ENCODE measurements at regions not wholly inside any gene's neighbourhood (a gene's known extent, or its start where the extent isn't known, plus 50 kb on each side); places are given as distances from the start of the nearest gene placed in this dataset.

DNA sequence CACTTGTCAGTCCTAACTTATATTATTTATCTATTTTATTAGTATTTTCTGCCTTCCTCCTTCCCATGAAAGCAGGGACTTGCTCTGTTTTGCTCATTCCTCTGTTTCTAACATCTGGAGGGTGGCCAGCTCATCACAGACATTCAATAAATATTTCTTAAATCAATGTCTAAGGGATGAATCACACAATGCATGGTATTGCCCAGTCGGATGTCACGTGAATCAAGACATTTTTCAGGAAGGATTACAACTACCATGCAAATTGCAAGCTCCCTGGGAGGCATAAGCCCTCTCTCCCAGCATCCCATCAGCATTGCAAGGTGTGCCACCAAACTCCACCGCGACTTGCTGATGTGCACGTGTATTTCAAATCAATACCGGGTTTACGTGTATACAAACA lies 146.6 kb upstream of the RNF32 start:
- Histone ChIP-seq H3K9me3 (ENCODE audit: control insufficient read depth, low read length) (no peaks in the 10 kb centered on the region), H3K4me3 (ENCODE audit: low read length) (no peak overlapping the region), H3K27me3 (replicated peaks; ENCODE audit: control insufficient read depth, insufficient read depth, low read length) (no peaks in the 10 kb centered on the region), H3K4me1 (ENCODE audit: control insufficient read depth, insufficient read depth, low read length) (no peaks in the 10 kb centered on the region), H3K9ac (ENCODE audit: low read length) (no peak overlapping the region), H3K36me3 (ENCODE audit: control insufficient read depth, insufficient read depth, low read length, severe bottlenecking) (no peaks in the 10 kb centered on the region)
- DNase-seq (ENCODE audit: low read depth), result peak; percentile 1

DNA sequence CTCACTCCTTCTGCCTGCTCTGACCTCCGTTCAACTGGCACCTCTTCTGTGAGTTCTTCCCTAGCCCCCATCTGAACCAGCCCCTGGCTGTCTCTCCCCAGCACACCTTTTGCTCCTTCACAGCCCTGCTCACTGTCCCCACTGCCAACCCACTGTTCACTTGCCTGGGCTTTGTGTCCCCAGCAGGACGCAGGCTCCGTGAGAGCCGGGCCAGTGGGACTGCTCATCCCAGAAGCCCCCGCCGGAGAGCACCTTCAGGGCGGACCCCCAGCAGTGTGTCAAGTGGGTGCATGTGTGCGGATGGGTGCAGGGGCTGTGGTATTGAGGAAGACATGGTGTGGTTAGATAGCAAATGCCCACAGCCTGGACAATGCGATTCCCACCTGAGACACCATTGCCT lies 148.4 kb upstream of the RNF32 start:
- Histone ChIP-seq H3K9ac (ENCODE audit: low read length) (no peak overlapping the region), H3K4me1 (ENCODE audit: control insufficient read depth, insufficient read depth, low read length) (no peaks in the 10 kb centered on the region), H3K9me3 (ENCODE audit: control insufficient read depth, low read length) (no peaks in the 10 kb centered on the region), H3K27me3 (replicated peaks; ENCODE audit: control insufficient read depth, insufficient read depth, low read length) (no peaks in the 10 kb centered on the region), H3K36me3 (ENCODE audit: control insufficient read depth, insufficient read depth, low read length, severe bottlenecking) (no peaks in the 10 kb centered on the region), H3K4me3 (ENCODE audit: low read length) (no peak overlapping the region)
- DNase-seq (ENCODE audit: low read depth), result no peak

DNA sequence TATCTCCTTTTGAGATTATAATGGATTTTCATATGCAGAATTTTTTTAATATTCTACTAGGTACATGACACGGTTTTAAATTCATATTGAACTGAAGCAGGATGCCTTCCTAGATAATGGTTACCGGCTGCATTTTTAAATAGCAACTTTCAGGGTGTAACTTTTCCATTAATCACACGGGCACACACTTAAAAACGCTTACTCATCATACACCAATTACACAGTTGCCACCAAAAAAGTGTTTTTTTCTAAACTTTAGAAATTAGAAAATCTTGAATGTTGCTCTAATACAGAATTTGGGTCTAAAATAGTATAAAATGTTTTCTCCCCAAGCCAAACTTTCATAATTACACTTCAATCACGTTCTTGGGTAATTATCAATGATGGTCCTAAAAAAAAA lies 149.1 kb upstream of the RNF32 start:
- no peak for DNase-seq (ENCODE audit: low read depth)
- H3K36me3 ChIP-seq (ENCODE audit: control insufficient read depth, insufficient read depth, low read length, severe bottlenecking), result no peaks in the 10 kb centered on the region

DNA sequence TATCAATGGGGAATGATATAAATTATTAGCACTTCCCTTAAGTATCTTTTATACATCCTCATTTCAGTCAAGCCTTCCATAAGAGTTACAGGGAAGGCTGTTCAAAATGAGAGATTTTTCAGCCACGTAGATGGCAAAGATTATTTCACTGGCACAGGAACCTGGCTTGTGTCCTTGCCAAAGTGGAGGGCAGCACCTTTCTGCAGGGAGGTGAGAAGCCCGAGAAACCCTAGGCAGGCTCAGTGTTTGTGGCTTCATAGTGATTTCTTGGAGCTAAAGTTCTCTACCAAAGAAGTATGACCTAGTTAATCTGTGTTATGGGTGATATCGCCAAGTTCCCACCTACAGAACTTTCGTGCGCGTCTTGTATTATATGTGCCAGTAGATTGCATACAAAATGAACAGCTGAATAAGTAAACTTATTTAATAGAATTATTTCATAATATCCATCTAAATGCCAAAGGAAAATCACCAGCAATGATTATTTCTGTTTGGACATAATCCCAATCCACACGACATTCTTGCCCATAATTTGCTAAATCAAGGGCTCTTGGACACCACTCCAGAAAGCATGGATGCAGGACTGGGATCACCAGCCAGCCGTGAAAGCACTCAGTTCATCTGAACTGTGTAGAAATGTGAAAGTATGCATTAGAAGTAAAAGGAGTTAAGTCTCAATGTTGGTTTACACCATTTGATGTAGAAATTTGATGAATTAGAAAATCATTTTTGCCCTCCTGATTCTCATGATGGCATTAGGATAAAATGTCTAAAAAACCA lies 150.4 kb upstream of the RNF32 start:
- Histone ChIP-seq H3K4me1 (ENCODE audit: control insufficient read depth, insufficient read depth, low read length) (no peaks in the 10 kb centered on the region), H3K9me3 (ENCODE audit: control insufficient read depth, low read length) (no peaks in the 10 kb centered on the region), H3K4me3 (ENCODE audit: low read length) (no peak overlapping the region), H3K9ac (ENCODE audit: low read length) (no peak overlapping the region), H3K27me3 (replicated peaks; ENCODE audit: control insufficient read depth, insufficient read depth, low read length) (no peaks in the 10 kb centered on the region), H3K36me3 (ENCODE audit: control insufficient read depth, insufficient read depth, low read length, severe bottlenecking) (no peaks in the 10 kb centered on the region)
- no peak for DNase-seq (ENCODE audit: low read depth)

More for the DNA sequence above, 149.1 kb upstream of the RNF32 start:
- Histone ChIP-seq H3K4me3 (ENCODE audit: low read length) (no peak overlapping the region), H3K4me1 (ENCODE audit: control insufficient read depth, insufficient read depth, low read length) (no peaks in the 10 kb centered on the region), H3K9me3 (ENCODE audit: control insufficient read depth, low read length) (no peaks in the 10 kb centered on the region), H3K27me3 (replicated peaks; ENCODE audit: control insufficient read depth, insufficient read depth, low read length) (no peaks in the 10 kb centered on the region), H3K9ac (ENCODE audit: low read length) (no peak overlapping the region)

DNA sequence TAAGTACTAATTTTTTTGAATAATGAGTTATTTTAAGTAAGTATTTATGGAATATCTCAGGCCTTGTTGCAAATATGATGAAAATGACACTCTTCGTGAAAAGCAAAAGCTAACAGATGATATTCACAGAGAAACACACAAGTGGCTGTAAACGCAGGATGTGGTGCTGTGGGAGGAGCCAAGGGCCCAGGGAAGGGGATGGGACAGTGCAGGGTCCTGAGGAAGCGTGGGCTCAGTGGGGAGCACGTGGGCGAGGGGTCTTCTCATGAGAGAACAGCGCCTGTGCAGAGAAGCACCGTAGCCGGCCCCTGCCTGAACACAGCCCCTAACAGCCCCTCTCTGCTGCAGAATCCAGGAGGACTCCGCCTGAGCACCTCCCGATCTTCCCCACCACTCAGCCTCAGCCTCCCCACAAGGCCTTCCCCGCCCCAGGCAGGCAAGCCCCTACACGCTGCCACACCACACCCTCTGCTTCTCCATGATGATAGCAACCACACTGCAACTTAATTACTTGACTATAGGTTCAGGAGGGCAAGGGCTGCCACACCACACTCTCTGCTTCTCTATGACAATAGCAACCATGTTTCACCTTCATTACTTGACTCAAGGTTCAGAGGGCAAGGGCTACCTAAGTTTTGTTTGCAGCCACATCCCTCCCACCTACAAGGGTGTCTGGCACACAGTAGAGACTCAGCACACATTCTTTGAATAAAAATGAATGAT lies 152.6 kb upstream of the RNF32 start:
- Histone ChIP-seq H3K36me3 (ENCODE audit: control insufficient read depth, insufficient read depth, low read length, severe bottlenecking) (no peaks in the 10 kb centered on the region), H3K27me3 (replicated peaks; ENCODE audit: control insufficient read depth, insufficient read depth, low read length) (no peaks in the 10 kb centered on the region), H3K4me1 (ENCODE audit: control insufficient read depth, insufficient read depth, low read length) (no peaks in the 10 kb centered on the region), H3K9me3 (ENCODE audit: control insufficient read depth, low read length) (peaks cover 2% of the 10 kb centered on the region), H3K4me3 (ENCODE audit: low read length) (no peak overlapping the region), H3K9ac (ENCODE audit: low read length) (no peak overlapping the region)
- DNase-seq (ENCODE audit: low read depth), result no peak

DNA sequence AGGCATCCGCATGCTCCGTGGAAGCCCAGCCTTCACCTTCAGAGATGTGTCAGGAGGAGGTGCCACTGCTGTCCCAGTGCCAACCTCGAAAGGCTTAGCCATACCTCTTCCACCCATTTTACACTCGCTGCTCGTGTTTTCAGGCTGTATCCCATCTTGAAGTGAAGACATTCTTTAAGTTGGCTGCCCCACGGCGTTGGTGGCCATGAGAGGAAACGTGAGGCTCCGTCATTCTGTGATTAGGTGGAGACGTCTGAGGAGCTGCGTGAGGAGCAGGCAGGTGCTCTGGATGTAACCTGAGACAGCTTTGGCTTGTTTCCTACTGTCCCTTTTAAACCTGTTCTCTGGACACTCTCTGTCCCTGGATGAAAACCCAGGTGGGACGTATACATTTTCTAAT lies 159.9 kb upstream of the RNF32 start:
- DNase-seq (ENCODE audit: low read depth), result no peak
- H3K4me1 ChIP-seq (ENCODE audit: control insufficient read depth, insufficient read depth, low read length), result peaks cover 6% of the 10 kb centered on the region
- no peaks in the 10 kb centered on the region for H3K36me3 ChIP-seq (ENCODE audit: control insufficient read depth, insufficient read depth, low read length, severe bottlenecking)
- H3K9ac ChIP-seq (ENCODE audit: low read length), result no peak overlapping the region
- H3K27me3 ChIP-seq (replicated peaks; ENCODE audit: control insufficient read depth, insufficient read depth, low read length), result no peaks in the 10 kb centered on the region
- peaks cover 2% of the 10 kb centered on the region for H3K9me3 ChIP-seq (ENCODE audit: control insufficient read depth, low read length)
- no peak overlapping the region for H3K4me3 ChIP-seq (ENCODE audit: low read length)

DNA sequence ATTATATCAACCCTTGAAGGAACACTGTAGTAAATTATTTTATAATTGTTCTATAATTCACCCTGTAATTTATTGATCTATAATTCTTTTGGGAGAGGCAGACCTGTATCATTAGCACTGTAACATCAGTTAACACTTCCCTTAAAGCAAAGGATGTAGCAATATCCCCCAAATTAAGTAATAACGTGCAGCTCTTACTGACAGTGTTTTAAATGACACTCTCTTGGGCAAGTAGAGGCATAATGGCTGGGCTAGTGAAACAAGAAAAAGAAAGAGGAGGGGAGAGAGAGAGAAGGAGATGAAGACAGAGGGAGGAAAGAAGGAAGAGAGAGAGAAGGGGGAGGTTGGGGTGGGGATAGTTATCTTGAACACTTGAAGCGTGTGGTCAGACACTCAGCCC lies 161.0 kb upstream of the RNF32 start:
- no peak for DNase-seq (ENCODE audit: low read depth)
- no peak overlapping the region for H3K9ac ChIP-seq (ENCODE audit: low read length)
- no peaks in the 10 kb centered on the region for H3K27me3 ChIP-seq (replicated peaks; ENCODE audit: control insufficient read depth, insufficient read depth, low read length)
- no peaks in the 10 kb centered on the region for H3K36me3 ChIP-seq (ENCODE audit: control insufficient read depth, insufficient read depth, low read length, severe bottlenecking)
- H3K4me3 ChIP-seq (ENCODE audit: low read length), result no peak overlapping the region
- H3K9me3 ChIP-seq (ENCODE audit: control insufficient read depth, low read length), result peaks cover under 1% of the 10 kb centered on the region
- peaks cover 14% of the 10 kb centered on the region for H3K4me1 ChIP-seq (ENCODE audit: control insufficient read depth, insufficient read depth, low read length)

DNA sequence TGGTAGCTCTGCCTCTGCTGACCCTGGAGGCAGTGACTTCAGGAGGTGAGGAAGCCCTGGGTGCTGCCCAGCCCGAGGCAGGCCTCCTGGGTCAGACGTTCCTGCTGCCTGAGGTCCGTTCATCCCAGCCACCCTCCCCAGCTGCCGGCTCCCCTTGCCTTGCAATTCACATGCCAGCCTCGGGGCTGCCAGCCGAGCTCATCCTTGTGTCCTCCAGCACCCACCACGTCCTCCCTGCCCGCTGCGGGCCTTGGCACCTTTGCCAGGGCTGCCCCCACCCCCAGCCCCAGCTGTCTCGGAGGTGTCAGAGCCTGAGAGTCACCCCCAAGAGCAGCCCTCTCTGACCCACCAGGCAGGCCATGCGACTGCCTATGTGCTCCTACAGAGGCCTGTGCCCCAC lies 162.1 kb upstream of the RNF32 start:
- H3K9me3 ChIP-seq (ENCODE audit: control insufficient read depth, low read length), result no peaks in the 10 kb centered on the region
- H3K36me3 ChIP-seq (ENCODE audit: control insufficient read depth, insufficient read depth, low read length, severe bottlenecking), result no peaks in the 10 kb centered on the region
- no peak overlapping the region for H3K4me3 ChIP-seq (ENCODE audit: low read length)
- no peak for DNase-seq (ENCODE audit: low read depth)
- H3K9ac ChIP-seq (ENCODE audit: low read length), result no peak overlapping the region
- no peaks in the 10 kb centered on the region for H3K27me3 ChIP-seq (replicated peaks; ENCODE audit: control insufficient read depth, insufficient read depth, low read length)
- H3K4me1 ChIP-seq (ENCODE audit: control insufficient read depth, insufficient read depth, low read length), result peaks cover 21% of the 10 kb centered on the region

DNA sequence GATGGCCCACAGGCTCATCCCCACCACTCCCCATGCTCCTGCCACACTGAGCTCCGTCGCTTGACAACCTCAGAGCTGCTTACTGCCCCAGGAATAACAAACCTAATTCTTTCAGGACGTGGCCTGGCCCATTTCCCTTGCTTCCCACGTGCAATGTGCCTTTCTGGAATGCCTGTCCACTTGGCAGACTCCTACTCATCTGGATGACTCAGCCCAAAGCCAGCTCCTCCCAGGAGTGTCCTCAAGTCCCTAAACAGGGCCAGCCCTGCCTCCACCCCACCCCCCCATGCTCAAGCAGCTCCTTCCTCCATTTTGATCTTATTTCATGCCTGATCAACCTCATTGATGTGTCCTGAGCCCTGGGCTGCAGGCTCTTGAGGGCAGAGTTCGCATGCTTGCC lies 164.9 kb upstream of the RNF32 start:
- Histone ChIP-seq H3K9ac (ENCODE audit: low read length) (no peak overlapping the region), H3K27me3 (replicated peaks; ENCODE audit: control insufficient read depth, insufficient read depth, low read length) (no peaks in the 10 kb centered on the region), H3K4me1 (ENCODE audit: control insufficient read depth, insufficient read depth, low read length) (peaks cover 21% of the 10 kb centered on the region), H3K4me3 (ENCODE audit: low read length) (no peak overlapping the region), H3K36me3 (ENCODE audit: control insufficient read depth, insufficient read depth, low read length, severe bottlenecking) (no peaks in the 10 kb centered on the region), H3K9me3 (ENCODE audit: control insufficient read depth, low read length) (no peaks in the 10 kb centered on the region)
- peak; percentile 5 for DNase-seq (ENCODE audit: low read depth)

DNA sequence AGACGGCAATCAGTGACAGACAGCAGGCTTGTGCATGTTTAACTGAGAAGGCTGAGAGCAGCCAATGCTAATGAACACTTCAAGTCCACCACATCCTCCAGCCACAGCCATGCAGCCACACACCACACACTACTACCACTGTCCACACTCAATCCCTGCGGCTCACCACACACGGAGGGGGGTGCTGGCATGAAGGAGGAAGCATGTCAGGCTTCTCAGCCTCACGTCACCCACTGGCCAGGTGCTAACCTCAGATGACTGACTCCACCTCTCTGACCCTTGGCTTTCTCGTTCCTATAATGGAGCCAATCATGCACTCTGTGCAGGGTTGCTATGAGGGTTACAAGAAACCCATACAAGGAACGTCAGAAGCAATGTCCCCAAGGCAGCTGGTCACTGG lies 165.4 kb upstream of the RNF32 start:
- Histone ChIP-seq H3K27me3 (replicated peaks; ENCODE audit: control insufficient read depth, insufficient read depth, low read length) (no peaks in the 10 kb centered on the region), H3K9ac (ENCODE audit: low read length) (no peak overlapping the region), H3K4me3 (ENCODE audit: low read length) (no peak overlapping the region), H3K4me1 (ENCODE audit: control insufficient read depth, insufficient read depth, low read length) (peaks cover 21% of the 10 kb centered on the region), H3K9me3 (ENCODE audit: control insufficient read depth, low read length) (no peaks in the 10 kb centered on the region), H3K36me3 (ENCODE audit: control insufficient read depth, insufficient read depth, low read length, severe bottlenecking) (no peaks in the 10 kb centered on the region)
- no peak for DNase-seq (ENCODE audit: low read depth)

DNA sequence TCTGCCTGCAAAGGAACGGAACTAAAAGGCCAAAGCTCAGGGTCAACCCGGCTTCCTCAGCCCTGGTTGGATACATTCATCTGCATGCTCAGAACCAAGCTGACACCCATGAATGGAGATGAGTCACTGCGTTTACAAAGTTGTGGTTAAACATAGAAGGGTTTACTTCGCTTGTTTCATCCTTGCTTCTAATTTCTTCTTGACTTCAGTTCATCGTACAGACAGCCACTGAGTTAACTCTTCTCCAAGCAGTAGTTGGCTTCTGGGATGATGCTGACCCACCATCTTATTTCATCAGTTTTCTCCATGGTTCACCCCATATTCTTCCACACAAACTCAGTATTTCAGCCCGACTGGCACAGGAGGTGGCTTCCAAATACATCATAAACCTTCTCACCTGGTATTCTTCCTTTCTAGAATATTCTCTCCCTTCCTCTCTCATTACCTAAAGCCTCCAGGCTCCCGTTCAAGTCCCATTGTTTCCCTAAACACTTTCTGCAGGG lies 166.3 kb upstream of the RNF32 start:
- H3K9ac ChIP-seq (ENCODE audit: low read length), result no peak overlapping the region
- peak; percentile 24 for DNase-seq (ENCODE audit: low read depth)
- no peak overlapping the region for H3K4me3 ChIP-seq (ENCODE audit: low read length)
- no peaks in the 10 kb centered on the region for H3K27me3 ChIP-seq (replicated peaks; ENCODE audit: control insufficient read depth, insufficient read depth, low read length)
- H3K9me3 ChIP-seq (ENCODE audit: control insufficient read depth, low read length), result no peaks in the 10 kb centered on the region
- no peaks in the 10 kb centered on the region for H3K36me3 ChIP-seq (ENCODE audit: control insufficient read depth, insufficient read depth, low read length, severe bottlenecking)
- H3K4me1 ChIP-seq (ENCODE audit: control insufficient read depth, insufficient read depth, low read length), result peaks cover 21% of the 10 kb centered on the region

Data from adipocyte (in vitro differentiated cells).